Naive thymus-derived CD4-positive, alpha-beta T cell (primary cell): ENCODE measurements at regions not wholly inside any gene's neighbourhood (a gene's known extent, or its start where the extent isn't known, plus 50 kb on each side); places are given as distances from the start of the nearest gene placed in this dataset.

ENCODE experiments used
- ATAC-seq: fragments of 150-1000 bp; cut with Tn5 transposase; 2 replicates; pipeline ENCODE4 v1.10.0; 2021; ENCODE audit warnings: mild to moderate bottlenecking, moderate library complexity
- CTCF ChIA-PET: fragments of 350-600 bp; sonication (Branson Sonifier 250); formaldehyde crosslinking; loops from one replicate; lab custom pipeline; 2021; ENCODE audit warnings: antibody characterized with exemption; lab: Charles Lee
- POLR2A ChIA-PET: fragments of 350-600 bp; sonication (Branson Sonifier 250); formaldehyde crosslinking; loops from one replicate; lab custom pipeline; 2021; ENCODE audit warnings: antibody characterized with exemption, inconsistent platforms; lab: Charles Lee
- DNase-seq, 9 donors: peaks; one replicate each; pipeline versions ENCODE4 v3.0.0 to v3.0.0-alpha.2; 2020 to 2022; ENCODE audit warnings: mixed read lengths in 1 of 9
- H3K27ac ChIP-seq: one replicate; pipeline ENCODE4 v1.7.0; 2013; ENCODE audit warnings: mild to moderate bottlenecking, low read depth, low read length, moderate library complexity
- H3K27me3 ChIP-seq, 2 donors: one replicate each; pipeline ENCODE4 v1.7.0; 2013; ENCODE audit warnings: low read length in 2 of 2, mild to moderate bottlenecking in 2 of 2, moderate library complexity in 2 of 2; ENCODE audit not compliant: control insufficient read depth in 2 of 2, insufficient read depth in 2 of 2
- H3K36me3 ChIP-seq, 3 experiments: 1 replicate in 2 of 3; 2 replicates in 1 of 3; pipeline ENCODE4 v1.7.0; 2013; ENCODE audit warnings: low read length in 3 of 3, mild to moderate bottlenecking in 3 of 3, moderate library complexity in 1 of 3; ENCODE audit not compliant: insufficient read depth in 3 of 3, control insufficient read depth in 2 of 3
- H3K4me1 ChIP-seq, 2 donors: one replicate each; pipeline ENCODE4 v1.7.0; 2013; ENCODE audit warnings: low read length in 2 of 2, mild to moderate bottlenecking in 2 of 2, moderate library complexity in 1 of 2; ENCODE audit not compliant: control insufficient read depth in 2 of 2, insufficient read depth in 2 of 2
- H3K4me3 ChIP-seq: 2 replicates; pipeline ENCODE4 v1.7.0; 2013; ENCODE audit warnings: mild to moderate bottlenecking, low read length
- H3K9me3 ChIP-seq, 3 experiments: 1 replicate in 2 of 3; 2 replicates in 1 of 3; pipeline ENCODE4 v1.7.0; 2013; ENCODE audit warnings: low read length in 3 of 3; ENCODE audit not compliant: control insufficient read depth in 2 of 3
- H3K27ac Mint-ChIP-seq, 9 donors: one replicate each; pipeline ENCODE4 v1.8.0; 2020 to 2022; ENCODE audit warnings: mixed read lengths in 9 of 9, mild to moderate bottlenecking in 8 of 9, moderate library complexity in 5 of 9, inconsistent platforms in 2 of 9
- H3K27me3 Mint-ChIP-seq, 5 donors: one replicate each; pipeline ENCODE4 v1.8.0; 2021 to 2022; ENCODE audit warnings: mixed read lengths in 5 of 5, mild to moderate bottlenecking in 1 of 5
- H3K36me3 Mint-ChIP-seq, 5 donors: one replicate each; pipeline ENCODE4 v1.8.0; 2020 to 2022; ENCODE audit warnings: mixed read lengths in 5 of 5, mild to moderate bottlenecking in 3 of 5, inconsistent platforms in 1 of 5
- H3K4me1 Mint-ChIP-seq, 7 donors: one replicate each; pipeline ENCODE4 v1.8.0; 2020 to 2022; ENCODE audit warnings: mixed read lengths in 7 of 7, mild to moderate bottlenecking in 3 of 7, inconsistent platforms in 1 of 7
- H3K4me3 Mint-ChIP-seq, 10 donors: one replicate each; pipeline ENCODE4 v1.8.0; 2020 to 2022; ENCODE audit warnings: mild to moderate bottlenecking in 10 of 10, mixed read lengths in 10 of 10, moderate library complexity in 6 of 10, inconsistent platforms in 2 of 10
- H3K9me3 Mint-ChIP-seq, 11 donors: one replicate each; pipeline ENCODE4 v1.8.0; 2020 to 2022; ENCODE audit warnings: mixed read lengths in 11 of 11, mild to moderate bottlenecking in 4 of 11, inconsistent platforms in 1 of 11, moderate library complexity in 1 of 11
- intact Hi-C, 2 donors: fragments of 100-400 bp; cut with micrococcal nuclease; formaldehyde crosslinking; loops; one replicate each; pipeline ENCODE4 v1.15.1; 2023

DNA sequence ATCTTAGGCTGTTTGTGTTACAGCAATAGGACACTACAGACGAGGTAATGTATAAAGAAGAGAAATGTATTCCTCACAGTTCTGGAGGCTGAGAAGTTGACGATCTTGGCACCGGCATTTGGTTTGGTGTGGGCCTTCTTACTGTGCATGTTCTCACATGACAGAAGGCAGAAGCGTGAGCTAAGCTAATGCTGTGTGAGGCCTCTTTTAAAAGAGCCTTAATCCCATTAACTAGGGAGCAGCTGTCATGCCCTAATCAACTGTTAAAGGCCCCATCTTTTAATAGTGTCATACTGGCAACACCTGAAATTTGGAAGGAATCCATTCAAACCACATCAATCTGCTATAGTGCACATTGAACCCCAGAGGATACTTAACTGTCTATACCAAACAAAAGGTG lies 992.9 kb downstream of the GALC start:
- Histone ChIP-seq H3K9me3 (no peaks in the 10 kb centered on the region), H3K27ac (no peak overlapping the region), H3K4me1 (no peaks in the 10 kb centered on the region), H3K4me3 (no peak overlapping the region), H3K27me3 (no peaks in the 10 kb centered on the region), H3K36me3 (no peaks in the 10 kb centered on the region)
- ChIA-PET CTCF (no interaction called here), POLR2A (no interaction called here)
- no peak for ATAC-seq
- H3K4me1 Mint-ChIP-seq = no peaks in the 10 kb centered on the region
- H3K36me3 Mint-ChIP-seq = no peaks in the 10 kb centered on the region
- intact Hi-C loops = no loop called here
- H3K9me3 Mint-ChIP-seq = peaks cover 0 to 10% (median 2%) of the 10 kb centered on the region in 11 donors
- no peak for DNase-seq
- no peaks in the 10 kb centered on the region for H3K27me3 Mint-ChIP-seq
- no peak overlapping the region for H3K4me3 Mint-ChIP-seq
- no peak overlapping the region for H3K27ac Mint-ChIP-seq

DNA sequence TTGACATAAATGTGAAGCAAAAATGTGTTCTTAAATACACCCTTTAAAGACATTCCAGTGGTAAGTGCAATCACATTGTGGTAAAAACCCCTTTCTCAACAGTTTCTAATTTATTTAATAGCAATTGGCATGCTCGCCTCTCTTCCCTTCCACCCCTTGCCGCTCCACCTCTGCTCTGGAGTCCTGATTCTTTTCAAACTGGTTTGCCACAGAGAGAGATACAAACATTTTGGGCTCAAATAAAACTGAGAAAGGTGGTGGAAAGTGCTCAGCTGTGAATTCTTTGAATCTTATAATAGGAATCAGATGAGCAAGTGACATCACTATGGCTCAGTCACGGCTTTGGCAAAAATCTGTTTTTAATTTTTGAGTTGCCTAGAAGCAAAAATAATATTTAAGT lies 993.9 kb downstream of the GALC start:
- no peaks in the 10 kb centered on the region for H3K27me3 Mint-ChIP-seq
- Histone ChIP-seq H3K27ac (no peak overlapping the region), H3K27me3 (no peaks in the 10 kb centered on the region), H3K9me3 (no peaks in the 10 kb centered on the region), H3K36me3 (no peaks in the 10 kb centered on the region), H3K4me3 (no peak overlapping the region), H3K4me1 (no peaks in the 10 kb centered on the region)
- intact Hi-C loops = no loop called here
- no peak overlapping the region for H3K4me3 Mint-ChIP-seq
- no peaks in the 10 kb centered on the region for H3K4me1 Mint-ChIP-seq
- ATAC-seq = no peak
- peaks cover 0 to 10% (median 2%) of the 10 kb centered on the region in 11 donors for H3K9me3 Mint-ChIP-seq
- no peaks in the 10 kb centered on the region for H3K36me3 Mint-ChIP-seq
- DNase-seq = no peak
- ChIA-PET POLR2A (no interaction called here), CTCF (no interaction called here)
- no peak overlapping the region for H3K27ac Mint-ChIP-seq

DNA sequence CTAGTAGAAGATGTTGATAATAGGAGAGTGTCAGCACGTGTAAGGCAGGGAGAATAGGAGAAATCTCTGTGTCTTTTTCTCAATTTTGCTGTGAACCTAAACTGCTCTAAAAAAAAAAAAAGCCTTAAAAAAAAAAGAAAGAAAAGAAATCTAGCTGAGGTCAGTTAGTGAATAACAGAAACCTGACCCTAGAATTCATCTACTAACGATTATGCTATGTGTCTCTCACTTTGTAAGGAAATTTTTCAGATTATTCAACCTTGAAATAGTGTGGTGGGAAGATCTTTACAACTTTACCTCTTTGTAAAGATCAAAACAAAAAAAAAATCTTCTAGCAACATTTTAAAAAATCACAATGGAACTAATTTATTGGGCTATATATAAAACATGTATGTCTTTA lies 995.7 kb downstream of the GALC start:
- H3K27me3 ChIP-seq = no peaks in the 10 kb centered on the region
- H3K9me3 ChIP-seq = no peaks in the 10 kb centered on the region
- ChIA-PET POLR2A (no interaction called here), CTCF (no interaction called here)
- intact Hi-C loops = no loop called here
- H3K9me3 Mint-ChIP-seq = peaks cover 0 to 10% (median 2%) of the 10 kb centered on the region in 11 donors
- H3K4me3 ChIP-seq = no peak overlapping the region
- no peak for ATAC-seq
- no peaks in the 10 kb centered on the region for H3K36me3 Mint-ChIP-seq
- H3K4me1 Mint-ChIP-seq = no peaks in the 10 kb centered on the region
- no peak overlapping the region for H3K4me3 Mint-ChIP-seq
- no peak for DNase-seq
- no peaks in the 10 kb centered on the region for H3K36me3 ChIP-seq
- H3K27ac Mint-ChIP-seq = no peak overlapping the region
- H3K27ac ChIP-seq = no peak overlapping the region
- H3K27me3 Mint-ChIP-seq = no peaks in the 10 kb centered on the region
- no peaks in the 10 kb centered on the region for H3K4me1 ChIP-seq

DNA sequence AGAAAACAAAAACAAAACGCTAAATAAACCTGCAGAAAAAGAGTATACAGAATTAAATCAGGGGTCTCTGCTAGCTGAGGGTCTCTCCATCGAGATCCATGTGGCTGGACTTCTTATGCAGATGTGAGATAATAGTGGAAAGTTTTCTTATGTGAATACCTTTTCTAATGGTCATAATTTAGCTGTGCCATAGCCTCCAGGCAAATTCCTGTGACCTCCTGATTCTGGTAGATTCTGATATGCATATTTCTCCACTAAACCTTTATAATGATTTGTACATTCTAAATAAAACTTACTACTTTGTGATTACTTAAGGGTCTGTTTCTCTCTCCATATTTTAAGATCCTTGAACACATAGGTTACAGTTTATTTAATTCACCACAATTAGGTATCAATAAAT lies 1002.6 kb downstream of the GALC start:
- no peak overlapping the region for H3K4me3 Mint-ChIP-seq

DNA sequence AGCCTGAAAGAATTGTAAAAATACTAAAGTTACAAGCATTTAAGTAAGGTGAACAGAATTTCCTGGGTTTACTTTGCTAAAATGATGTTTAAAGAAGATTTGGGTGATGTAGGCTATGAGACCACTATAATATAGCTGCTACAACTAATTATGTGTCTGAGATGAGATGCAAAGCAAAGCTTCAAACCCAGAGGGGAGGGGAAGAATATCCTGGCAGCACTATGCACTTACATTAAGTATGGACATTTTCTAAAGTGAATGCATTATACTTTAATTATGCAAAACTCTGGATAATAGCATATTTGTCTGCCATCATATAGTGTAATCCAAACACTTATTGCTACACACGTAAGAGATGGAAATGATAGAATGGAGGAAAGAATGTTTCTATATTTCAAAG lies 1003.7 kb downstream of the GALC start:
- H3K36me3 Mint-ChIP-seq = no peaks in the 10 kb centered on the region
- H3K27me3 Mint-ChIP-seq = no peaks in the 10 kb centered on the region
- DNase-seq (no peak), ATAC-seq (no peak)
- ChIA-PET POLR2A (no interaction called here), CTCF (no interaction called here)
- no peaks in the 10 kb centered on the region for H3K9me3 ChIP-seq
- H3K9me3 Mint-ChIP-seq = peaks cover 0 to 5% (median 0%) of the 10 kb centered on the region in 11 donors
- no peaks in the 10 kb centered on the region for H3K4me1 ChIP-seq
- H3K4me1 Mint-ChIP-seq = no peaks in the 10 kb centered on the region
- no peak overlapping the region for H3K27ac ChIP-seq
- no peak overlapping the region for H3K27ac Mint-ChIP-seq
- no peaks in the 10 kb centered on the region for H3K36me3 ChIP-seq
- H3K4me3 ChIP-seq = no peak overlapping the region
- no peak overlapping the region for H3K4me3 Mint-ChIP-seq
- H3K27me3 ChIP-seq = no peaks in the 10 kb centered on the region
- intact Hi-C loops = no loop called here

More for the DNA sequence above, 1002.6 kb downstream of the GALC start:
- Mint-ChIP-seq H3K36me3 (no peaks in the 10 kb centered on the region), H3K4me1 (no peaks in the 10 kb centered on the region), H3K9me3 (peaks cover 0 to 4% (median 0%) of the 10 kb centered on the region in 11 donors), H3K27me3 (no peaks in the 10 kb centered on the region), H3K27ac (no peak overlapping the region)
- DNase-seq (no peak), ATAC-seq (no peak)
- Histone ChIP-seq H3K9me3 (no peaks in the 10 kb centered on the region), H3K4me3 (no peak overlapping the region), H3K36me3 (no peaks in the 10 kb centered on the region), H3K27ac (no peak overlapping the region), H3K27me3 (no peaks in the 10 kb centered on the region), H3K4me1 (no peaks in the 10 kb centered on the region)
- POLR2A ChIA-PET = no interaction called here
- intact Hi-C loops = no loop called here
- CTCF ChIA-PET = no interaction called here

DNA sequence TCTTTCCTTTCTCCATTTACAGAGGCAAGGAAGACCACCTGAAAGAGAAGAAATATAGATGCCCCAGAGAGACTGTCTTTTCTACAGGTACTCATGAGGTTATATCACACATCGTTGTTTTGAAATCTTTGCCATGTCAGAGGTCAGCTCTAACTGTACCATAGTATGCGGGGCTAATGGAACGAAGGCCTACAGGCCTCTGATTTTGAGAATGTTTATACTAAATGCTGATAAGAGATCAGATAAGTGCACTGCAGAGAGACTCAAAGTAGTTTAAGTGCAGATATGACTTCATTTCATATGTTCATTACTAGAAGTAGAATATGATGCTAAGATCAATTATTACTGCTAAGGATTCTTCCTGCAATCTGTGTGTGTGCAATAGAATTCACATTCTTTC lies 1005.0 kb downstream of the GALC start:
- no peak overlapping the region for H3K4me3 Mint-ChIP-seq
- no peak overlapping the region for H3K27ac Mint-ChIP-seq
- H3K9me3 Mint-ChIP-seq = peaks cover 0 to 5% (median 1%) of the 10 kb centered on the region in 11 donors
- H3K27ac ChIP-seq = no peak overlapping the region
- H3K9me3 ChIP-seq = no peaks in the 10 kb centered on the region
- DNase-seq = no peak
- no peaks in the 10 kb centered on the region for H3K27me3 ChIP-seq
- no peak overlapping the region for H3K4me3 ChIP-seq
- H3K4me1 ChIP-seq = no peaks in the 10 kb centered on the region
- no peaks in the 10 kb centered on the region for H3K36me3 Mint-ChIP-seq
- H3K36me3 ChIP-seq = no peaks in the 10 kb centered on the region
- CTCF ChIA-PET = no interaction called here
- intact Hi-C loops = no loop called here
- H3K4me1 Mint-ChIP-seq = no peaks in the 10 kb centered on the region
- ATAC-seq = no peak
- no peaks in the 10 kb centered on the region for H3K27me3 Mint-ChIP-seq
- POLR2A ChIA-PET = no interaction called here

DNA sequence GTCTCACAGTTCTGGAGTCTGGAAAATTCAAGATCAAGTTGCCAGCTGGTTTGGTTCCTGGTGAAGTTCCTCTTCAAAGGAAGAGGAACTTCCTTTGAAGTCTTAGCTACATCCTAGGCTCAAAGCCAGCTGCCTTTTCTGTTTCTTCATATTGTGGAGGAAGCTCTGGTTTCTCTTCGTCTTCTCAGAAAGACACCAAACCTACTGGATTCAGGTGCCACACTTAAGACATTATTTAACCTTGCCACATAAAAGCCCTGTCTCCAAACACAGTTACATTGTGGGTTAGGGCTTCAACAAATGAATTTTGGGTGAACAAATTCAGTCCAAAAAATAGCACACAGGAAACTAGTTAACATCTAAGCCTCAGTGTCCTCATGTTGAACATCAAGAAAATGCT lies 1019.8 kb downstream of the GALC start:
- Histone ChIP-seq H3K36me3 (no peaks in the 10 kb centered on the region), H3K27ac (no peak overlapping the region), H3K4me3 (no peak overlapping the region), H3K4me1 (no peaks in the 10 kb centered on the region), H3K9me3 (peaks cover 0 to 16% (median 6%) of the 10 kb centered on the region in 3 experiments), H3K27me3 (no peaks in the 10 kb centered on the region)
- DNase-seq = no peak
- ATAC-seq = no peak
- intact Hi-C loops = no loop called here
- ChIA-PET POLR2A (no interaction called here), CTCF (no interaction called here)
- Mint-ChIP-seq H3K4me1 (no peaks in the 10 kb centered on the region), H3K4me3 (no peak overlapping the region), H3K9me3 (peaks cover 7 to 38% (median 17%) of the 10 kb centered on the region in 11 donors), H3K27me3 (no peaks in the 10 kb centered on the region), H3K27ac (no peak overlapping the region), H3K36me3 (peaks cover 0 to 7% (median 0%) of the 10 kb centered on the region in 5 donors)
